ENCODE measurements at regions not wholly inside any gene's neighbourhood (a gene's known extent, or its start where the extent isn't known, plus 50 kb on each side); places are given as distances from the start of the nearest gene placed in this dataset.
"Not testable (repeated sequence)": the region's sequence is repeated elsewhere in the genome, so short reads cannot be mapped to it uniquely, and the experiment has no call there.

GRCh38 chr7:49669692-49670260 lies 103.7 kb upstream of the VWC2 start:
- DNase-seq (ENCODE audit: low read depth, low spot score), result no peak

- no peak for DNase-seq (ENCODE audit: low read depth, low spot score)
Observed at GRCh38 chr7:49670991-49671390, 102.4 kb upstream of the VWC2 start.

- DNase-seq (ENCODE audit: low read depth, low spot score), result no peak
Observed at GRCh38 chr7:49692516-49692915, 80.9 kb upstream of the VWC2 start.

GRCh38 chr7:49695971-49696370 lies 77.5 kb upstream of the VWC2 start:
- no peak for DNase-seq (ENCODE audit: low read depth, low spot score)

GRCh38 chr7:49700841-49701240 lies 72.6 kb upstream of the VWC2 start:
- DNase-seq (ENCODE audit: low read depth, low spot score), result no peak

GRCh38 chr7:49702099-49702498 lies 71.3 kb upstream of the VWC2 start:
- no peak for DNase-seq (ENCODE audit: low read depth, low spot score)

GRCh38 chr7:49703337-49703736 lies 70.1 kb upstream of the VWC2 start:
- DNase-seq (ENCODE audit: low read depth, low spot score), result no peak

GRCh38 chr7:49703881-49704280 lies 69.6 kb upstream of the VWC2 start:
- DNase-seq (ENCODE audit: low read depth, low spot score), result no peak

- DNase-seq (ENCODE audit: low read depth, low spot score), result no peak
Observed at GRCh38 chr7:49706106-49706505, 67.3 kb upstream of the VWC2 start.

GRCh38 chr7:49707891-49708290 lies 65.5 kb upstream of the VWC2 start:
- DNase-seq (ENCODE audit: low read depth, low spot score), result no peak

- DNase-seq (ENCODE audit: low read depth, low spot score), result no peak
Observed at GRCh38 chr7:49708590-49708989, 64.8 kb upstream of the VWC2 start.

GRCh38 chr7:49711072-49711723 lies 62.2 kb upstream of the VWC2 start:
- DNase-seq (ENCODE audit: low read depth, low spot score), result not testable (repeated sequence)

- no peak for DNase-seq (ENCODE audit: low read depth, low spot score)
Observed at GRCh38 chr7:49714182-49714581, 59.3 kb upstream of the VWC2 start.

- DNase-seq (ENCODE audit: low read depth, low spot score), result no peak
Observed at GRCh38 chr7:49715486-49715885, 58.0 kb upstream of the VWC2 start.

GRCh38 chr7:49717547-49717946 lies 55.9 kb upstream of the VWC2 start:
- DNase-seq (ENCODE audit: low read depth, low spot score), result no peak

- no peak for DNase-seq (ENCODE audit: low read depth, low spot score)
Observed at GRCh38 chr7:49718760-49719159, 54.7 kb upstream of the VWC2 start.

- DNase-seq (ENCODE audit: low read depth, low spot score), result no peak
Observed at GRCh38 chr7:49721441-49721840, 52.0 kb upstream of the VWC2 start.
